OCI-LY7 (cell line): ENCODE measurements at regions not wholly inside any gene's neighbourhood (a gene's known extent, or its start where the extent isn't known, plus 50 kb on each side); places are given as distances from the start of the nearest gene placed in this dataset.

ENCODE experiments used
- BruUV-seq: library from RNA; stranded (reverse); fragments of 400-500 nt; replicated peaks from 2 replicates; lab custom pipeline; 2021; lab: Mats Ljungman, UMichigan
- CTCF ChIA-PET: fragments of 300-600 bp; sonication (Branson Sonifier 250); formaldehyde crosslinking; loops from one replicate; lab custom pipeline; 2022; ENCODE audit warnings: antibody characterized with exemption; ENCODE audit not compliant: unreplicated experiment; lab: Charles Lee
- POLR2A ChIA-PET: fragments of 300-600 bp; sonication (Branson Sonifier 250); formaldehyde crosslinking; loops from one replicate; lab custom pipeline; 2022; ENCODE audit warnings: antibody characterized with exemption; lab: Charles Lee
- DNase-seq: peaks from one replicate; pipeline ENCODE4 v3.0.0-alpha.2; 2015; ENCODE audit warnings: low spot score
- H2AFZ ChIP-seq: fragments of 200-600 bp; sonication (generic), shearing (Covaris generic); 2 replicates; pipeline ENCODE4 v1.6.1; 2014; ENCODE audit warnings: mild to moderate bottlenecking, antibody characterized with exemption, low read length, moderate library complexity
- H3K27ac ChIP-seq: fragments of 200-600 bp; sonication (generic); 2 replicates; pipeline ENCODE4 v1.5.1; 2014; ENCODE audit warnings: mixed run types, low read depth, mild to moderate bottlenecking, moderate library complexity, low read length, inconsistent platforms; ENCODE audit not compliant: poor library complexity, severe bottlenecking
- H3K36me3 ChIP-seq: fragments of 200-600 bp; sonication (generic); 2 replicates; pipeline ENCODE4 v1.6.1; 2014; ENCODE audit warnings: mild to moderate bottlenecking, antibody characterized with exemption, low read length, moderate library complexity, mixed read lengths; ENCODE audit not compliant: insufficient read depth
- H3K4me1 ChIP-seq: fragments of 200-600 bp; sonication (generic); 2 replicates; pipeline ENCODE4 v1.5.1; 2014; ENCODE audit warnings: mild to moderate bottlenecking, low read length; ENCODE audit not compliant: insufficient read depth, poor library complexity, severe bottlenecking
- H3K4me2 ChIP-seq: fragments of 200-600 bp; sonication (generic); 2 replicates; pipeline ENCODE4 v1.6.1; 2014; ENCODE audit warnings: mild to moderate bottlenecking, low read length
- H3K4me3 ChIP-seq: fragments of 200-600 bp; sonication (generic); 2 replicates; pipeline ENCODE4 v1.5.1; 2014; ENCODE audit warnings: mild to moderate bottlenecking, low read depth, low read length; ENCODE audit not compliant: poor library complexity, severe bottlenecking
- H3K79me2 ChIP-seq: fragments of 200-600 bp; sonication (generic); 2 replicates; pipeline ENCODE4 v1.6.1; 2016; ENCODE audit warnings: low read depth, mild to moderate bottlenecking, low read length, moderate library complexity, mixed read lengths; ENCODE audit not compliant: insufficient read depth
- H3K9me2 ChIP-seq: fragments of 200-600 bp; sonication (generic); 2 replicates; pipeline ENCODE4 v1.6.1; 2016; ENCODE audit warnings: mild to moderate bottlenecking, low read length, mixed read lengths; ENCODE audit not compliant: insufficient read depth
- H3K9me3 ChIP-seq: fragments of 200-600 bp; sonication (generic); 2 replicates; pipeline ENCODE4 v1.6.1; 2014; ENCODE audit warnings: mild to moderate bottlenecking, mixed run types, low read length, mixed read lengths
- H4K20me1 ChIP-seq: fragments of 200-600 bp; sonication (generic); 2 replicates; pipeline ENCODE4 v1.6.1; 2014; ENCODE audit warnings: mild to moderate bottlenecking, antibody characterized with exemption, low read length, moderate library complexity, mixed read lengths; ENCODE audit not compliant: insufficient read depth
- EZH2phosphoT487 ChIP-seq: fragments of 200-600 bp; sonication (generic); IDR thresholded peaks from 2 replicates; pipeline ENCODE4 v1.6.1; 2018; ENCODE audit warnings: low read depth, borderline replicate concordance, mild to moderate bottlenecking, mixed run types, antibody characterized with exemption, low read length, moderate library complexity, mixed read lengths
- intact Hi-C: fragments of 100-400 bp; cut with micrococcal nuclease; formaldehyde crosslinking; loops from one replicate; pipeline ENCODE4 v1.10.0; 2022; ENCODE audit not compliant: unreplicated experiment
- TF ChIP-seq, protein P1 (sequence below): fragments of 200-600 bp; sonication (generic); conservative IDR thresholded peaks from 2 replicates; pipeline ENCODE4 v1.5.1; 2014; ENCODE audit warnings: mild to moderate bottlenecking, antibody characterized with exemption, low read length, moderate library complexity, mixed read lengths

- no peak for DNase-seq
- H2AFZ ChIP-seq = no peak overlapping the region
- BruUV-seq = no TSS peak
- H3K36me3 ChIP-seq = no peaks in the 10 kb centered on the region
- POLR2A ChIA-PET = interaction anchor here (0.6 kb wide), 1 partner anchor 201 kb away, joined by 3 read pairs; no protein-coding TSS in a partner anchor
- H3K4me2 ChIP-seq = no peak overlapping the region
- H3K9me3 ChIP-seq = no peaks in the 10 kb centered on the region
- no peaks in the 10 kb centered on the region for H3K79me2 ChIP-seq
- no peaks in the 10 kb centered on the region for H3K4me1 ChIP-seq
- intact Hi-C loops = loop anchor here (10.0 kb wide), 1 partner anchor 193 kb away; no protein-coding TSS in a partner anchor
- no peak overlapping the region for H3K27ac ChIP-seq
- CTCF ChIA-PET = no interaction called here
- H3K4me3 ChIP-seq = no peak overlapping the region
- no peak for TF ChIP-seq EZH2phosphoT487
- TF ChIP-seq, protein P1, sequence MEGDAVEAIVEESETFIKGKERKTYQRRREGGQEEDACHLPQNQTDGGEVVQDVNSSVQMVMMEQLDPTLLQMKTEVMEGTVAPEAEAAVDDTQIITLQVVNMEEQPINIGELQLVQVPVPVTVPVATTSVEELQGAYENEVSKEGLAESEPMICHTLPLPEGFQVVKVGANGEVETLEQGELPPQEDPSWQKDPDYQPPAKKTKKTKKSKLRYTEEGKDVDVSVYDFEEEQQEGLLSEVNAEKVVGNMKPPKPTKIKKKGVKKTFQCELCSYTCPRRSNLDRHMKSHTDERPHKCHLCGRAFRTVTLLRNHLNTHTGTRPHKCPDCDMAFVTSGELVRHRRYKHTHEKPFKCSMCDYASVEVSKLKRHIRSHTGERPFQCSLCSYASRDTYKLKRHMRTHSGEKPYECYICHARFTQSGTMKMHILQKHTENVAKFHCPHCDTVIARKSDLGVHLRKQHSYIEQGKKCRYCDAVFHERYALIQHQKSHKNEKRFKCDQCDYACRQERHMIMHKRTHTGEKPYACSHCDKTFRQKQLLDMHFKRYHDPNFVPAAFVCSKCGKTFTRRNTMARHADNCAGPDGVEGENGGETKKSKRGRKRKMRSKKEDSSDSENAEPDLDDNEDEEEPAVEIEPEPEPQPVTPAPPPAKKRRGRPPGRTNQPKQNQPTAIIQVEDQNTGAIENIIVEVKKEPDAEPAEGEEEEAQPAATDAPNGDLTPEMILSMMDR = no peak
- no peaks in the 10 kb centered on the region for H3K9me2 ChIP-seq
- H4K20me1 ChIP-seq = no peaks in the 10 kb centered on the region
These were observed 157.9 kb upstream of the HES1 start for GRCh38 chr3:193978030-193978429.

- Histone ChIP-seq H3K4me3 (no peak overlapping the region), H3K27ac (no peak overlapping the region), H3K4me2 (no peak overlapping the region), H3K9me3 (no peaks in the 10 kb centered on the region), H2AFZ (no peak overlapping the region), H3K9me2 (no peaks in the 10 kb centered on the region), H3K4me1 (no peaks in the 10 kb centered on the region), H3K36me3 (no peaks in the 10 kb centered on the region), H4K20me1 (no peaks in the 10 kb centered on the region), H3K79me2 (no peaks in the 10 kb centered on the region)
- CTCF ChIA-PET = no interaction called here
- POLR2A ChIA-PET = no interaction called here
- intact Hi-C loops = loop anchor here (10.0 kb wide), 1 partner anchor 194 kb away; no protein-coding TSS in a partner anchor
- no TSS peak for BruUV-seq
- DNase-seq = no peak
- TF ChIP-seq EZH2phosphoT487 = no peak
- TF ChIP-seq, protein P1 = no peak
These were observed 157.5 kb upstream of the HES1 start for GRCh38 chr3:193978486-193978885.

- Histone ChIP-seq H3K4me3 (no peak overlapping the region), H3K4me2 (no peak overlapping the region), H3K9me2 (no peaks in the 10 kb centered on the region), H3K79me2 (no peaks in the 10 kb centered on the region), H3K27ac (no peak overlapping the region), H3K9me3 (no peaks in the 10 kb centered on the region), H3K4me1 (no peaks in the 10 kb centered on the region), H2AFZ (no peak overlapping the region), H4K20me1 (no peaks in the 10 kb centered on the region), H3K36me3 (no peaks in the 10 kb centered on the region)
- DNase-seq = no peak
- CTCF ChIA-PET = no interaction called here
- TF ChIP-seq, protein P1 = no peak
- no peak for TF ChIP-seq EZH2phosphoT487
- no TSS peak for BruUV-seq
- POLR2A ChIA-PET = no interaction called here
- intact Hi-C loops = no loop called here
These were observed 155.6 kb upstream of the HES1 start for GRCh38 chr3:193980326-193980725.
